Psoas muscle (tissue), 7 donors: ENCODE measurements at regions not wholly inside any gene's neighbourhood (a gene's known extent, or its start where the extent isn't known, plus 50 kb on each side); places are given as distances from the start of the nearest gene placed in this dataset.

Experiments used
- ATAC-seq, 4 donors: fragments of 200-7000 bp; cut with Tn5 transposase; one replicate each; pipeline ENCODE4 v1.9.1; 2020; ENCODE audit warnings: moderate library complexity in 3 of 4, mild to moderate bottlenecking in 2 of 4
- DNase-seq, 2 donors: peaks; one replicate each; pipeline ENCODE4 v3.0.0-alpha.2; 2020
- H3K27ac ChIP-seq: fragments of 200-600 bp; one replicate; pipeline ENCODE4 v1.8.0; 2022
- H3K27me3 ChIP-seq, 3 donors: fragments of 200-600 bp in 1 of 3; one replicate each; pipeline versions ENCODE4 v1.6.1 to v1.8.0; 2013 to 2022; ENCODE audit warnings: low read length in 2 of 3, mild to moderate bottlenecking in 2 of 3, moderate library complexity in 1 of 3; ENCODE audit not compliant: insufficient read depth in 3 of 3
- H3K36me3 ChIP-seq, 2 donors: fragments of 200-600 bp in 1 of 2; one replicate each; pipeline versions ENCODE4 v1.6.1 to v1.8.0; 2013 to 2022; ENCODE audit warnings: low read depth in 1 of 2, mild to moderate bottlenecking in 1 of 2, moderate library complexity in 1 of 2; ENCODE audit not compliant: insufficient read depth in 1 of 2
- H3K4me1 ChIP-seq: fragments of 200-600 bp; one replicate; pipeline ENCODE4 v1.8.0; 2022
- H3K4me3 ChIP-seq: fragments of 200-600 bp; one replicate; pipeline ENCODE4 v1.8.0; 2022; ENCODE audit warnings: mild to moderate bottlenecking
- H3K9me3 ChIP-seq: fragments of 200-600 bp; one replicate; pipeline ENCODE4 v1.8.0; 2022
- CTCF ChIP-seq: fragments of 200-600 bp; IDR thresholded peaks from one replicate; pipeline ENCODE4 v1.8.0; 2022; ENCODE audit warnings: antibody characterized with exemption
- whole genome bisulfite sequencing, 3 donors: extraction: QIAGEN DNeasy Blood & Tissue Kit; methylation state at CpG; one replicate each; pipeline versions ENCODE4 v1.1.6 to v1.1.7; 2013; 5-methylcytosine and 5-hydroxymethylcytosine counted together
- intact Hi-C, 2 donors: fragments of 100-400 bp; cut with DNase I; formaldehyde crosslinking; loops; one replicate each; pipeline versions ENCODE4 v1.11.0 to v1.14.2; 2022
- donor health status: healthy with polysubstance abuse.
- donor health status: DM: no; HTN: no; CAD: no; lungs with moderate emphysema.
- donor health status: Bipolar disorder and iron deficiency.
- donor health status: healthy.
- donor health status: DM: yes; HTN: yes; CAD: no.
- donor health status: DM: no; HTN: no; CAD: no.
- donor health status: DM: yes; HTN: yes; CAD: no.

- Histone ChIP-seq H3K36me3 (no peaks in the 10 kb centered on the region), H3K27ac (no peak overlapping the region), H3K27me3 (peaks cover 0 to 6% (median 0%) of the 10 kb centered on the region in 3 donors), H3K9me3 (no peaks in the 10 kb centered on the region), H3K4me3 (no peak overlapping the region), H3K4me1 (no peaks in the 10 kb centered on the region)
- DNase-seq: no peak
- no peak for ATAC-seq
- intact Hi-C loops: no loop called here
- no peak for TF ChIP-seq CTCF
- WGBS, 3 donors: 41 to 47% (median 44%) methylated on average over 3 of the region's 3 CpGs
Observed at GRCh38 chrX:99798936-99799335, 611.1 kb downstream of the PCDH19 start.

GRCh38 chrX:99795495-99795894 lies 614.6 kb downstream of the PCDH19 start:
- Histone ChIP-seq H3K4me3 (no peak overlapping the region), H3K9me3 (no peaks in the 10 kb centered on the region), H3K27ac (no peak overlapping the region), H3K4me1 (no peaks in the 10 kb centered on the region), H3K36me3 (no peaks in the 10 kb centered on the region), H3K27me3 (no peaks in the 10 kb centered on the region)
- ATAC-seq (no peak), DNase-seq (no peak)
- intact Hi-C loops: no loop called here
- no peak for TF ChIP-seq CTCF
- 50 to 91% (median 85%) methylated on average over 1 of the region's 1 CpG for WGBS, 3 donors

GRCh38 chrX:99782516-99783040 lies 627.5 kb downstream of the PCDH19 start:
- H3K4me3 ChIP-seq: no peak overlapping the region
- no peak for DNase-seq
- TF ChIP-seq CTCF: no peak
- no peak overlapping the region for H3K27ac ChIP-seq
- peaks cover 6% of the 10 kb centered on the region for H3K9me3 ChIP-seq
- no peaks in the 10 kb centered on the region for H3K4me1 ChIP-seq
- 68 to 73% (median 72%) methylated on average over 3 of the region's 3 CpGs for whole genome bisulfite sequencing, 3 donors
- no peaks in the 10 kb centered on the region for H3K36me3 ChIP-seq
- no peak for ATAC-seq
- intact Hi-C loops: no loop called here
- peaks cover 0 to 7% (median 0%) of the 10 kb centered on the region in 3 donors for H3K27me3 ChIP-seq

GRCh38 chrX:99777912-99778311 lies 632.2 kb downstream of the PCDH19 start:
- Histone ChIP-seq H3K27me3 (peaks cover 0 to 6% (median 0%) of the 10 kb centered on the region in 3 donors), H3K4me3 (no peak overlapping the region), H3K36me3 (no peaks in the 10 kb centered on the region), H3K27ac (no peak overlapping the region), H3K9me3 (no peaks in the 10 kb centered on the region), H3K4me1 (no peaks in the 10 kb centered on the region)
- no peak for TF ChIP-seq CTCF
- ATAC-seq (no peak), DNase-seq (no peak)
- WGBS, 3 donors: 43 to 88% (median 86%) methylated on average over 1 of the region's 1 CpG
- intact Hi-C loops: no loop called here

- Histone ChIP-seq H3K27ac (no peak overlapping the region), H3K36me3 (no peaks in the 10 kb centered on the region), H3K9me3 (peaks cover 6% of the 10 kb centered on the region), H3K4me3 (no peak overlapping the region), H3K4me1 (no peaks in the 10 kb centered on the region), H3K27me3 (peaks cover 0 to 2% (median 0%) of the 10 kb centered on the region in 3 donors)
- no peak for TF ChIP-seq CTCF
- WGBS, 3 donors: 72 to 85% (median 80%) methylated on average over 3 of the region's 3 CpGs
- DNase-seq (no peak), ATAC-seq (no peak)
- intact Hi-C loops: no loop called here
Observed at GRCh38 chrX:99761731-99762130, 648.3 kb downstream of the PCDH19 start.
